HG03060 (cell line): ENCODE measurements at regions not wholly inside any gene's neighbourhood (a gene's known extent, or its start where the extent isn't known, plus 50 kb on each side); places are given as distances from the start of the nearest gene placed in this dataset.

Source experiments
- ATAC-seq: cut with Tn5 transposase; IDR thresholded peaks from one replicate; pipeline ENCODE4 v1.9.1; 2021; ENCODE audit warnings: low read depth, moderate number of reproducible peaks; ENCODE audit not compliant: unreplicated experiment

DNA sequence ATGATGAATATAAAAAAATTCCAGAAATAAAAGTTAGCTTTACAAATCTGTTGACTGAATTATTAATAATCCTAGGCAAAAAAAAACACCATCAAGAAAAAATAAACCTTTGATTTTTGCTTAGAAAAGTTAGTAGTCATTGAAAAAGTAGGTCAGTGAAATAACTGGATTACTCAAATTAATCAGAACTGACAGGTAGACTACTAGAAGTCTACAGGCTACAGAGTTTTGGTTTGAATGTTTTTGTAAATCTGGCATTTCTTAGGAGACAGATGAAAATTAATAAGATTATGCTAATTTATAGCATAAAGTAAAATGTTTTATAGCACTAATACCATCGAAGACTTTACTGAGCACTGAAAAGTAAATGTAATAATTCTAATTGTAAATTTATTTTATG is 511.9 kb downstream of the PTPRC start:
- ATAC-seq = no peak

DNA sequence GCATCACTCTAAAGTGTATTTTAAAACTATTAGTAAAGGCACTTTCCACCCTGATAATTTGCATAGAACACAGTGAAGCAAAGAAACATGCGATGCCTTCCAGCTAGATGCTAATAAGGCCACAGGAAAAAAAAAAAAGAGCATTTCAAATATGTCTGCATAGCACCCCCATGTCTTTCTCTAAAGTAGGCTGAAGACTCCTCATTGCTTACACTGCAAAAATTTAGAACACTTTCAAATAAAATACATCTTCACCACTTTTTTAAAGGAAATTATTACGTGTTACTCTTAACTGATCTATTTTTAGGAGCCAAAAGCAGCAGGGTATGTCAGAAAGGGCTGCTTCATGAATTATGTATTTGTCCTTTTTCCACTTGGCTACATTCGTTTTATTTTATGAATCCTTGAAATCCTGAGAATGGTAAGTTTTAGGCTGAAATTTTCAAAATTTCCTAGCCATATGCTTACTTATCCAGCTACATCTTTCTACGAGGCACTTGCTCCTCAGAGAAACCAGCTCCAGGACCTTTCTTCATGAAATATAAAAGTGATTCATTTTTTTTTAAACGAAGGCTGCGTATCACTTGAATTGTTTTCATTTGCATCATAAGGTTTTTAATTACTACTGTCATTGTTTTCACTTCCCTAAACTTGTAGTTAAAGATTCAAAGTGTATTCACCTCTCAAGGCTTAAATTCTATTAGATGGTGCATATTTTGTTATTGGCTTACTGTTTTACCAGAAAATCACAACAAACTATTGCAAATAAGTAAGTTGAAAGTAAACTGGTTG is 513.0 kb downstream of the PTPRC start:
- peak; percentile 64 for ATAC-seq

DNA sequence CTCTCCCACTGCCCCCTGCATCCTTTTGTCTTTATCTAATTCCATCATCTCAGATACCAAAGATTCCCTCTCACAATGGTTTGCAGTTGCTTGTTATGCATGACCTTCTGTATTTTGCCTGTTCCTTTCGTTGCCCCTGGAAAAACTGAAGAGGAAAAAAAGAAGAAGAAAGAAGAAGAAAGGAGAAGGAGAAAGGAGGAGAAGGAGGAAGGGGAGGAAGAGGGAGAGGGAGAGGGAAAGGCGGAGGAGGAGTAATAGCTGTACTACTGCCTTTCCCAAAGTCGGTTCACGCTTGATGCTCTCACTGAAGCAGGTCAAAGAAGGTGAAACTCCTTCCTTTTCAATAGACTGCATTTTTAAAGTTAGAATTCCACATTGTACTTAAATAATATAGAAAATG is 513.8 kb downstream of the PTPRC start:
- ATAC-seq = no peak

DNA sequence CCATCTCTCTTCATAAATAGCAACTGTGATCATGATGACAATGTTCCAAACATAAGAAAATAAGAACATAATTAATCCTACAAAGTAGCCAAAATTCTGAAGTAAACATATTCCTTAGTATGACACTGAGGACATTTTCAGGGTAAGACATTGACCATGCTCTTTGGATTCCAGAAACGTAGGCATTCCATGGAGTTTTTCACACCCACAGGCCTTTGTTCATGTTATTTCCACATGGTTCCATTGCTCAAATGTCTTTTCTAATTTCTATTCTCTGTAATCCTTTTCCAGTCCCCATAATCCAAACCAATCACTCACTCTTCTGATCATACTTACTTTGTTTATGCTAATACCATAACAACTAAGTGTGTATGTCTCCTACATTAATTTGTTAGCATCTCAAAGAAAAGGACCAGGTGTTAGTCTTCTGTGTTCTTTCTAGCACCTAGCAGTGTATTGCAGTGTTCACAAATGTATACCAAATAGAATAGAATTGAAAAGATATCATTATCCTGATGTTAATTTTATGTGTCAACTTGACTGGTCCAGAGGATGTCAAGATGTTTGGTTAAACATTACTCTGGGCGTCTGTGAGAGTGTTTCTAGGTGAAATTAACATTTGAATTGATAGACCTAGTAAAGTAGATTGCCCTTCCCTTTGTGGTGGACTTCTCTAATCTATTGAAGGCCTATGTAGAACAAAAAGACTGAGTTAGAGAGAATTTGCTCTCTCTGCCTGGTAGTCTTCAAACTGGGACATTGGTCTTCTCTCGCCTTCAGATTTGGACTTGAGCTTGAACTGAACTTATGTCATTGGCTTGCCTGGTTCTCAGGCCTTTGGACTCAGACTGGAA is 516.6 kb downstream of the PTPRC start:
- no peak for ATAC-seq

DNA sequence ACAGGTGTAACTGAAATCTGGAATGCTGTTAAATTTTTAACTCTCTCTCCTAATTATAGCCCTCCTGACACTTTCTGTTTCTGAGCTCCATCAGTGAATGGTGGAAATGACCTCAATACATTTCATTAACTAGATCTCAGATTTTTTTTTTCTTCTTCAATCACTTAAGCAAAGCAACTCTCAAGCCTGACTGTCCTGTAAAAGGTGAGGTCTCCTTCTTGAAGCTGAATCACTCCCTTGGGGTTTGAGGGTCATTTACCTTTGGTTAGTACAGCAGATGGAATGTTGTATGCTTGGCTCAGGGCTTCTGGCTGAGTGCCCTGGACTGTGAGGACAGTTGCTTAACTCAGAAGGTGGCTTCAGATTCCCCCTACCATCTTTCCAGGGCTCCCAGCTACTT is 518.7 kb downstream of the PTPRC start:
- ATAC-seq = no peak

DNA sequence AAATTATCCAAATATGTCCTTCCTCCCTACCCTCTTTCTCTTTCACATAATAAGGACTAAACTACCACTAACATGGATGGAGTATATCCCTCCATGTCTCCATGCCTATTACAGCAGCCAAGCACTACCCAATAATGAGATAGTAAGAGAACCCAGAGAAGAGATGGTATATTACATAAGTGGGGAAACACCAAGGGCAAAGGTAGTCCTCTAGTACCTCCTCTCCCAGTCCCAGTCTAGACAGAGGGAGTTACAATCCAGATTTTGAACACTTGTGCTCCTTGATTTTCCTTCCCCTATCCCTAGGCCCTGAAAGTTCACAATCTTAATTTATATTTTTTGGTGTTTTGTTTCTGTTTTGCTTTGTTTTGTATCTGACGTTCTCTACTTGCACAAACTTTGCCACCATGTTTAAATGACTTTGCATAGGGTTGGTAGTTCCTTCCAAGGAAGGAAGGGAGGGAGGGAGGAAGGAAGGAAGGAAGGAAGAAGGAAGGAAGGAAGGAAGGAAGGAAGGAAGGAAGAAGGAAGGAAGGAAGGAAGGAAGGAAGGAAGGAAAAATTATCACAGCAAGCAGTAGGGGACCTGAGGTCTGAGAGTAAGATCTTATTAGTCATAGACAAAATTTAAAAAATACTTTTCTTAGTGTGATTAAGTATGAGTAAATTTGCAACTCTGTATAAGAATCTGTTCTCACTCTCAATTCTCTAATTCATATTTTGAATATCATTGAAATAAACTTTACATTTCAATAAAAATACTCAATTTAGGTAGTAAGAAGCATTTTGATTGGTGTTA is 521.9 kb downstream of the PTPRC start:
- no peak for ATAC-seq

DNA sequence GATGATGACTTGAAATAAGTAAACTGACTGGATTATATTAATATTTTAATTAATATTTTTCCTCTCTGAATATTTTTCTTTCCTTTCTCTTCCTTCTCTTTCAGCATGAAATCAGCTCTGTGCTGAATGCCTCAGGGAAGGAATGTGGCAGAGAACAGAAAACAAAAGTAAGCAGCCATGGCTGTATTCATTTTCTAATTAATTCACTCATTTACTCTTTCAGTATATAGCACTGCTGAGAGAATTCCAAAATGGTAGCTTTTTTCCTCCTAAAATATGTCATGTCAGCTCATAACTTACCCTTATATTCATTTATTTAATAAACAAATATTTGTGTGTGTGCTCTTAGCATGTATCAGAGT is 522.5 kb downstream of the PTPRC start:
- ATAC-seq = no peak

DNA sequence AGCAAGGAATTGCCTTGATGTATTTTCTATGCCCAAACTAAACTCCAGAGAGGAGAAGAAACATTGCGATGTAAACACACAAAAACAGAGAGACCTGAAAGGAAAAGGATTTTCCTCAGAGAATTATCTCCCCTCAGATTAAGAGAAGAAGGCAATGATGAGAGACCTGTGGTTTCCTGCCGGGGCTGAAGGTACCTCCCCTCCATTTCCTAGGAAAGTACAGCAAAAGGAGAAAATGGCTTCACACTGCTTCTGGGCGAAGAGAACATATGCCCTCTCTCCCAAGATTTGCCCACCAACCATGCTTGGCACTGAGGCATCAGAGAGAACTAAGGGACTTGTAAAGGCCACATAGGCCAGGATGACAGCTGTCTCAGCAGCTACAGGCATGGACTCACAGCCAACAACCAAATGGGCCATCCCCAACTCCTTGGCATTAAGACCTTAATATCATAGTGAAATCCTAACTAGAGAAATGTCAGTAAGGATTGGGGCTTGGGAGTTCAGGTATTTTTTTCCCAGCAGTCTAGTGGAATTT is 523.0 kb downstream of the PTPRC start:
- no peak for ATAC-seq

DNA sequence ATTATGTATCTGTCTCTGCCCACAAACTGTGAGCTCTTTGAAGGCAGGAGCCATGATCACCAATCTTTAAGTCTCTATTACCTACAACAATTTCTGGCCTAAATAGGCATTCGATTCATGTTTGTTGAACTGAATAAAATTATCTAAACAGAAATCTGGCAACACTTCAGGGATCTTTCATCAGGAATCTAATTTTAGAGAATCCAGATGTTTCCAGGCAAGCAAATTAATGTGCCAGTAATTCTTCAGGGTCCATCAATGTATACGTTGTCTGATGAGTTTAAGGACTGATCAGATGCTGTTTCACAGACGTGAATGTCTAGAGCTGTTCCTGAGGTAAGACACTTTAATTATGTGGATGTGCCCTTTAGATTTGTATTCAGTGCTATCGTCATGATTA is 524.4 kb downstream of the PTPRC start:
- no peak for ATAC-seq

DNA sequence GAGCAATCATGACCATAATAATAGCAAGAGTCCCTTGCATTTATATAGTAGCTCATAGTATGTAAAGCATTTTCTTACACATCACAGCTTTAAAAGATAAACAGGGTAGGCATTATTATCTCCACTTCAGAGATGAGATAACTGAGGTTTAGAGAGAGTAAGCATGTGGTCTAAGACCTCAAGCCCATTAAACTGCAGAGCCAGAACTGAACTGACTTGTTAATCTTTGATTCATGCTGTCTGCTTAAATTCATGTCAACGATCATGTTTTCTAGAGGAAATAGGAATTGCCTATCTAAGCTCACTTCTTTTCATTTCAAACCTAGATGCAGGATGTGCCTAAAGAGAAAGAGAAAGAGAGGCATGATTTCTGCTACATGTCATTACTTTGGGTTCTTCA is 524.8 kb downstream of the PTPRC start:
- ATAC-seq = no peak

DNA sequence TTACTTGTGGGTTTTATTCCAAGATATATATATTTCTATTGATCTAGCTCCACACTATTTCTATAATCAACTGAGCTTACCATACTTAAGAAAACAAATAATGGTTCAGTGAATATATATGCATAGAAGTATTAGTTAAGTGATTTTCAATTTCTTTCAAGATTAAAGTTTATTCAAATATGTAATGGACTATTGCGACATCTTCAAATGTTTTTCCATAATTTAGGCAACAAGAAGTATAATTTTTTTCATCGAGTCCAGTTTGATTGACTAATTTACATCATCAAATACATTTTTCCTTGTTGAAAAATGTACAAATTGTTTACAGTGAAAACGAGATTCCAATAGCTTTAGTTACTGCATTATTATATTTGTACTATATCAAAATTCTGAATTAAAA is 528.6 kb downstream of the PTPRC start:
- no peak for ATAC-seq

DNA sequence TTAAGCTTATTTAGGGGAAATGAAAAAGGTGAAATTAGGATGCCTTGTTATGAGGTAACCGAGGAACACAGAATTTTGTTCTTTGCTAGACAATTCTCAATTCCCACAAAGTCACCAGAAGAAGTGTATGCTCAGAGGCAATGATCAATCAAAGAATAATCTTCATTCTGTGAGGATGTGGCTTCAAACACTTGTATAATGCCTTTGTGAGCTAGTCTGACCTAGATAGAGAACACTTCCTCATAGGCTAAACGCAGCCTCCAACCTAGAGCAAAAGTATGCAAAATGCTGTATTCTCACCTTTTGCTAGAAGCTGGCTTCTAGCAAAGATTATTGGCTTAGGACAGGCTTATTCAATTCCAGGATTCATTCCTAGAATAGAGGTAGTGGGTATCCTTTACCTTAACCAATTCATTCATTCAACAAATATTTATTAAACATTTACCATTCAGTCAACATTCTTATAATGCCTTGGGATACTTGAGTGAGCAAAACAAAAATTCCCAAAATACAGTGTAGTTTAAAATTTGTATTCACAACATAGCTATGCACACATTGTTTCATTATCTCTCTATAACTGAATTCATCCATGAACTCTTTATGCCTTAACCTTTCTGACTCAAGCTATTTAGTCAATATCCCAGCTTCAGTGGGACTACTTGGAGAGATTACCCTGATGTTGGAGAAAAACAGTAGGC is 530.2 kb downstream of the PTPRC start:
- no peak for ATAC-seq

DNA sequence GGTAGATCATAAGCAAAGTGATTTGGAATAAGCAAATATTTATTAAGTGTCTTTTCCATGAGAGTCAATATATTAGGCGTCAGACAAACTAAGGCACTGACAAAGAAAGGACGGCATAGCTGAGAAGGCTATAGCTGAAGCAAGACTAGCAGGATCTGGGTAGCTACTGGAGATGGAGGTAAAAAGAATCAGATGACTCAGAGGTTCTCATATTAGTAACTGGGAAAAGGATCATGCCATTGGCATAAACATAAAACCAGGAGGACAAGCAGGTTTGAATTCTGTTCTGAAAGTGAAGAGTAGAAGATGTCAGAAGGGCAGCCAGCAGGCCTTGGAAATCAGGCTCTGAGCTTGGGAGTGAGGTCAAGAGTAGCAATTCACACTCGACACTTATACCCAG is 531.9 kb downstream of the PTPRC start:
- no peak for ATAC-seq

DNA sequence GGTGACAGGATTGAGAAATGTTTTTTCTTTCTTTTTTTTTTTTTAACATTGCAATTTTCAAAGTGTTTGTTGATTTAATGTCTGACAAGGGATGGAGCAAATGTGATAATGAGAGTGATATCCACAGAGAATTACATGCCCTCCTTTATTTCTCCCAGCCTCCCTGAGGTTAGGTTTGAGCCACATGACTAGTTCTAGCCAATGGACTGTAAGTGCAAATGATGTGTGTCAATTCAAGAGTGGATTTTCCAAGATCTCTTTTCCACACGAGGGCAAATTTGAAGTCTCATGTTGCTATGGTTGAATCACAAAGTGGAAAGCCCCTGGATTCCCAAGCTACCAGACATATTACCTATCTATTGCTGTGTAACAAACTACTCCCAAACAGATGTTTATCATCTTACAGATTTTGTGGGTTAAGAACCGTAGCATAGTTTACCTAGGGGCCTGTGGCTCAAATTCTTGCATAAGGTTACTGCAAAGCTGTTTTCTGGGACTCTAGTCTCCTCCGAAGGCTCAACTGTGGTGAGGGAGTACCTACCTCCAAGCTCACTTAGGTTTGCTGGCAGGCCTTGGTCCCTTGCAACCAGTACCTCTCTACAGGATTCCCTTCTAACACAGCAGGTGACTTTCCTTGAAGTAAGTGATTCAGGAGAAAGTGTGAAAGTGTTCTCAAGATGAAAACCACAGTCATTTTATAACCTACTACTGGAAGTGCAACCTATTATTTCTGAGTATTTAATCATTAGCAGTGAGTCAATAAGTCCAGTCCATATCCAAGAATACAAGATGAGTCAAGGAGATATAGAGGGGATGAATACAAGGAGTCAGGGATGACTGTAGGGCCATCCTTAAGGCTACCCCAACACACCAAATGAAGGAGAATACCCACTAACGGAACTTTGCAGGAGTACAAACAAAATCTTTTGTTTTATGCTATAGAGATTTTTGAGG is 533.6 kb downstream of the PTPRC start:
- ATAC-seq = no peak

DNA sequence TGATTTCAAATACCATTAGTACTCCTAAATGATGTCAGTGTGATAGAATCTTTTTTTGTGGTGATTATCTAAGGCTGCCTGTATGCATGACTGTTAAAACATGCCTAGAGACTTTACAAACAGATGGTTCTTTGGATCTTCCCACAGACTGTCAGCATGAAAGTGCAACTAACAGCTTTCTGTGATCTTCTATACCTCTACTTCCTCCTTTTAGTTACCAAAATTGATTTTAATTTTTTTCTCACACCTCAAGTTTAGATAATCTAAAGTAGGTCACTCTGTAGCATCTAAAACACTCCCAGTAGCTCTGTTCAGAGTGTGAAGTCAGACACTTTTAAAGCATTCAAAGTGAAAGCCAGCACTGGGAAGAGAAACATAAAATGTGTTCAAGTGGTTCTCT is 534.5 kb downstream of the PTPRC start:
- peak; percentile 97 for ATAC-seq

DNA sequence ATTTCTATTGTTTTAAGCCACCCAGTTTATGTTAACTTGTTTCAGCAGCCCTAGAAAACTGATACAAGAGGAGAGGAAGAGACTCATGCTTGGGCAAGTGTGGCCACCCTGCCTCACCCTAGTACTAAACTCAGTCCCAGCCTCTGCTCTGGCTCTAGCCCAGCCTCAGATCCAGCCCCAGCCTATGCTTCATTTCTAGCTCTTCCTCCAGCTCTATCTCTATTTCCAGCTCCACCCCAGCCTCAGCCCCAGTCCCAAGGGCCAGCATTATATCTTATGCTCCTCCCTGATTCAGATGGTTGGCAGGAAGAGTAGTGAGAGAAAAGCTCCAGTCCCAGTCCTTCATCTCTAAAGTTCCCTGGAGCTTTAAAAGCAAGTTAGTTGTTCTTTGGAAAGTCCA is 535.5 kb downstream of the PTPRC start:
- ATAC-seq = no peak

DNA sequence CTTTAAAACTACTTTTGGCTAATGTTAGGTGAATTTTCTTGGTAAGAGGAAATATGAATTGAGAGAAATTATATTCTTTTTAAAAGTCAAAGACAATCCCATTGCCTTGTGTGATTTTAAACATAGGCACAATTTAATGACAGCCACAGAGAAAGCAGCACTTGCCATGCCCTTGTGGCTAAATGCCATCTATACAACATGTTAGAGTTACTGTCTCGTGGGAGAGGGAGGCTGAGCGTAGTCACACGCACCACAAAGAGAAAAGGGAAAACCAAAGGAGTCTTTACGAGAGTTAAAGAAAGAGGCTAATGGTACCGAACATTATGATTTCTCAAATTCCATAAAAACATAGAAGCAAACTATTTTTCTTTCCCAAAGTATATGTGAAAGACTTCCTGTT is 537.9 kb downstream of the PTPRC start:
- no peak for ATAC-seq

DNA sequence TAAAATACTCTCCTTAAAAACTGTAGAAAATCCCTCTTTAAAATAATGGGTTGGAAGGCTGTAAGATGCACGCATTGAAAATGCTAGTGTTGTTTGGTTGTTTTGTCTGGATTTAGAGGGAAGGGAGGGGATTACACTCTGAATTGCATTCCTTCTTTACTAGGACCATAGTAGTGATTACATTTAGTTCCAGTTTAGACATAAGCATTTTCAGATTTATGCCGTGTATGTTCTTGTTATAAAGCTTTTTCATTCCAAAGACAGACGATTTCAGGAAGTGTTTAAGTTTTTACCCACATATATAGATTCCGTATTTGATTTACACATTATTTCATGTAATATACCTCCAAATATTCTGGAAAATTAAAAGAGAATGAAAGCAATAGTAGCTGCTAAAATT is 538.4 kb downstream of the PTPRC start:
- no peak for ATAC-seq

DNA sequence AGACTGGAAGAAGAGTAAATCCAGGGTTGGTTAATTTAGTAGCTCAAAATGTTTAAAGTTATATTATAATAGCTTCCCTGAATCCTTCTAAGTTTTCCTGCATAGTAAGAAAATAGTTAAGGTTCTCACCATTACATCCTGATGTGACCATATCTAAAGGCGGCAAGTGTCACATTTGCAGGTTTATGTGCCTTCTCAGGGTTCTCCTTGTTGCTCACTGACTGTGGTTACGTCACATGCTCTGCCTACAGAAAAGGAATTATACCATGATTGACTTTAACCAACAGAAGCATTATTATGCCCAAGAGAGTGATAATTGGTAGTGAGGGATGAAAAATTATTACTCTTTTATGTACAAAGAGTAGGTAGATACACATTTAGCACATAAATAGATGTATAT is 539.8 kb downstream of the PTPRC start:
- no peak for ATAC-seq
